ENCODE measurements at regions not wholly inside any gene's neighbourhood (a gene's known extent, or its start where the extent isn't known, plus 50 kb on each side); places are given as distances from the start of the nearest gene placed in this dataset.

- H3K4me2 ChIP-seq (ENCODE audit: low read length): no peak overlapping the region
- no peak overlapping the region for H3K9ac ChIP-seq (ENCODE audit: low read length)
- H3F3A ChIP-seq (ENCODE audit: insufficient read depth, low read length, poor library complexity, severe bottlenecking): no peaks in the 10 kb centered on the region
- TF ChIP-seq, protein P1, sequence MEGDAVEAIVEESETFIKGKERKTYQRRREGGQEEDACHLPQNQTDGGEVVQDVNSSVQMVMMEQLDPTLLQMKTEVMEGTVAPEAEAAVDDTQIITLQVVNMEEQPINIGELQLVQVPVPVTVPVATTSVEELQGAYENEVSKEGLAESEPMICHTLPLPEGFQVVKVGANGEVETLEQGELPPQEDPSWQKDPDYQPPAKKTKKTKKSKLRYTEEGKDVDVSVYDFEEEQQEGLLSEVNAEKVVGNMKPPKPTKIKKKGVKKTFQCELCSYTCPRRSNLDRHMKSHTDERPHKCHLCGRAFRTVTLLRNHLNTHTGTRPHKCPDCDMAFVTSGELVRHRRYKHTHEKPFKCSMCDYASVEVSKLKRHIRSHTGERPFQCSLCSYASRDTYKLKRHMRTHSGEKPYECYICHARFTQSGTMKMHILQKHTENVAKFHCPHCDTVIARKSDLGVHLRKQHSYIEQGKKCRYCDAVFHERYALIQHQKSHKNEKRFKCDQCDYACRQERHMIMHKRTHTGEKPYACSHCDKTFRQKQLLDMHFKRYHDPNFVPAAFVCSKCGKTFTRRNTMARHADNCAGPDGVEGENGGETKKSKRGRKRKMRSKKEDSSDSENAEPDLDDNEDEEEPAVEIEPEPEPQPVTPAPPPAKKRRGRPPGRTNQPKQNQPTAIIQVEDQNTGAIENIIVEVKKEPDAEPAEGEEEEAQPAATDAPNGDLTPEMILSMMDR (IDR thresholded peaks at IDR 0.05; ENCODE audit: poor library complexity, severe bottlenecking): no peak
- no peak for TF ChIP-seq REST (IDR thresholded peaks at IDR 0.05; ENCODE audit: borderline replicate concordance)
- H3K79me2 ChIP-seq (replicated peaks; ENCODE audit: insufficient read depth, low read length): no peaks in the 10 kb centered on the region
- H3K36me3 ChIP-seq (ENCODE audit: insufficient read depth, low read length): no peaks in the 10 kb centered on the region
- H3K9me3 ChIP-seq (ENCODE audit: low read length): no peaks in the 10 kb centered on the region
- no peak overlapping the region for H3K4me3 ChIP-seq (ENCODE audit: low read length)
- no peaks in the 10 kb centered on the region for H3K27me3 ChIP-seq (ENCODE audit: insufficient read depth, low read depth, low read length)
- H4K20me1 ChIP-seq (ENCODE audit: insufficient read depth): no peaks in the 10 kb centered on the region
- no peak overlapping the region for H3K27ac ChIP-seq (ENCODE audit: low read length)
- H2AFZ ChIP-seq (ENCODE audit: low read depth, low read length): no peak overlapping the region
- H3K9me2 ChIP-seq (ENCODE audit: insufficient read depth, low read length): no peaks in the 10 kb centered on the region
These were observed 115.1 kb upstream of the DKK2 start for GRCh38 chr4:107151173-107151572.

DNA sequence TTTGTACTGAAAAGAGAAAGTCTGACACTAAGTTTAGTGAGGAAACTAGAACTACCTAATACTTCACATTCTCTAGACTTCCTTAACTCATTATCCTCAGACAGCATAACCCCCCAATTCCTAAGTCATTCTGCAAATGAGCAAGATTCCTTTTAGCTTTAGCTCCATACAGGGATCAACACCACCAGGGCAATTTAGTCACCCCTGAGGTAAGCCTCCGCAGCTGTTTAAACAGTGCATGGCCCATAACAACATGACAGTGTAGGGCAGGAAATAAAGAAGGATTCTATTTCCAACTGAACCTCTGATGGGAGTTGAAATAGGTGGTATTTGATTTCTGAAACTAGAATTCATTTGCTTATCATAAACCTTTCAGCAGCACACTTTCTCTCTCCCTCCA is 112.8 kb upstream of the DKK2 start:
- H3K4me3 ChIP-seq (ENCODE audit: low read length): no peak overlapping the region
- H2AFZ ChIP-seq (ENCODE audit: low read depth, low read length): no peak overlapping the region
- H3K9me3 ChIP-seq (ENCODE audit: low read length): no peaks in the 10 kb centered on the region
- H3K79me2 ChIP-seq (replicated peaks; ENCODE audit: insufficient read depth, low read length): no peaks in the 10 kb centered on the region
- TF ChIP-seq TAF1 (IDR thresholded peaks at IDR 0.05; ENCODE audit: low read depth) (no peak), REST (IDR thresholded peaks at IDR 0.05; ENCODE audit: borderline replicate concordance) (no peak), SMC3 (conservative IDR thresholded peaks at IDR 0.05; ENCODE audit: poor library complexity) (no peak), MXI1 (conservative IDR thresholded peaks at IDR 0.05; ENCODE audit: poor library complexity, severe bottlenecking) (no peak), POLR2AphosphoS5 (IDR thresholded peaks at IDR 0.05) (no peak), EZH2 (IDR thresholded peaks at IDR 0.05; ENCODE audit: borderline replicate concordance, insufficient read depth, low read length, poor library complexity, severe bottlenecking) (no peak)
- no peak overlapping the region for H3K27ac ChIP-seq (ENCODE audit: low read length)
- no peaks in the 10 kb centered on the region for H3K36me3 ChIP-seq (ENCODE audit: insufficient read depth, low read length)
- no peaks in the 10 kb centered on the region for H3K27me3 ChIP-seq (ENCODE audit: insufficient read depth, low read depth, low read length)
- H3K9ac ChIP-seq (ENCODE audit: low read length): no peak overlapping the region
- no peak overlapping the region for H3K4me2 ChIP-seq (ENCODE audit: low read length)
- no peaks in the 10 kb centered on the region for H3K9me2 ChIP-seq (ENCODE audit: insufficient read depth, low read length)
- no peaks in the 10 kb centered on the region for H4K20me1 ChIP-seq (ENCODE audit: insufficient read depth)
- H3F3A ChIP-seq (ENCODE audit: insufficient read depth, low read length, poor library complexity, severe bottlenecking): no peaks in the 10 kb centered on the region

All from neural cell (in vitro differentiated cells).